GM12892 (cell line): ENCODE measurements at regions not wholly inside any gene's neighbourhood (a gene's known extent, or its start where the extent isn't known, plus 50 kb on each side); places are given as distances from the start of the nearest gene placed in this dataset.

ENCODE experiments used
- POLR2A ChIP-seq: IDR thresholded peaks from 2 replicates; pipeline ENCODE4 v1.6.1; 2011; ENCODE audit warnings: low read depth, low read length, control low read depth
- POLR2AphosphoS5 ChIP-seq: IDR thresholded peaks from 2 replicates; pipeline ENCODE4 v1.6.1; 2011; ENCODE audit warnings: low read depth, low read length, control low read depth

DNA sequence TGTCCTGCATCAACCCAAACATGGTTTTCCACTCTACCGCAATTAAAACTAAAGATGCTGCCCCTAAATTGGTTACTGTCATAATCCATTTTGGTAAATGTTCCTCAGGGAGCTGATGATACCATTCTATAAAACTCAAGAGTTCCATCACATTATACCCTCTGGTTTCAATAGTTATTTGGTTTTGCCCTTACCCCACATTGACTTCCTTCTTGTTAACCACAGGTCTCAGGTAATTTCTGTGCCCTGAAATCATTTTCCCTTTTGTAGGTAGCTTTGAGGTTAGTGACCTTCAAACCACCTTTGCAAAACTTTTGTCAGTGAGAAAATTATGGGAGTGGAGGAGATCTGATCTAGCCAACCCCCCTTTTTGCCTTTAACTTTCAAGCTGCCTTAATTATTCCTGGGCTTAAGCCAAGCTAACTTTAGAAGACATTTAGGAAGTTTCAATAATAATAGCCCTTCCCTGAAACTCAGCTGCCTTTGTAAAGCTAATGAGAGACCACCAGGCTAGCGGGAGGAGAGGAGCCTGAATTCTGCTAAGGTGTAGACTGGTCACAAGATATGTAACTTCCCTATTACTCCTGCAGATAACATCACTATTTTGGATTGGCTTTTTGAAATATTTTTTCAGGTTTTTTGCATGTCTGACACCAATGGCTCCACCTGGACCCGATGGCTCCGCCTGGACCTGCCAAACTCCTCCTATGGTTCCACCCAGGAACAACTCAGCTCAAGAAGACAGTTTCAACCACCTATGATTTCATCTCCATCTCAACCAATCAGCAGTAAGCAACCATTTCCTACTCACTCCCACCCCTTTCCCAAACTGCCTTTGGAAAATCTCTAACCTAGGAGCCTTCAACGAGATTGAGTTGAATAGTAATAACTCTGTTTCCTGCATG is 224.9 kb downstream of the HS3ST3B1 start:
- no peak for TF ChIP-seq POLR2A
- TF ChIP-seq POLR2AphosphoS5 = no peak
